Fibroblast of skin of left biceps (primary cell): ENCODE measurements at regions not wholly inside any gene's neighbourhood (a gene's known extent, or its start where the extent isn't known, plus 50 kb on each side); places are given as distances from the start of the nearest gene placed in this dataset.

Experiments used
- DNase-seq, 2 experiments: peaks; one replicate each; pipeline ENCODE4 v3.0.0-alpha.2; 2013; ENCODE audit warnings: low read depth in 2 of 2

DNA sequence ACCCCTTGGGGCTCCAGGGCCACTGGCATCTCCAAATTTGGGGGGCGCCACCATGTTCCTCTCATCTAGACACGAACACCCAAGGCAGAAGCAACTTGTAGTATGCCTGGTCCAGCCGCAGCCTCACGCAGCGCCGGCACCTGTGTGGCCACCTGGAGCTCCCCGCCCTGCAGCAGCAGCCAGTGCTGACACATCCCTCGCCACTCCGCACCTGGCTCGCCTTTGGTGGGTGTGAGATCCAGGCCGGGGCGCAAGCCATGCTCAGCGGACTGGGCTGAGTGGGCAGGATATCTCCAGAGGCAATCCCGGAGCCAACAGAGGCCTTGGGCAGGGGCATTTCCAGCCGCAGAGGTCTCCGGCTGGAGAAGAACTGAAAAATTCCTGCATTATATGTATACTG lies 1563.7 kb downstream of the NCAM2 start:
- no peak for DNase-seq

GRCh38 chr21:22573834-22574233 lies 1575.6 kb downstream of the NCAM2 start:
- no peak for DNase-seq

- DNase-seq, result no peak
These were observed 1577.0 kb downstream of the NCAM2 start for GRCh38 chr21:22575165-22575584.

DNA sequence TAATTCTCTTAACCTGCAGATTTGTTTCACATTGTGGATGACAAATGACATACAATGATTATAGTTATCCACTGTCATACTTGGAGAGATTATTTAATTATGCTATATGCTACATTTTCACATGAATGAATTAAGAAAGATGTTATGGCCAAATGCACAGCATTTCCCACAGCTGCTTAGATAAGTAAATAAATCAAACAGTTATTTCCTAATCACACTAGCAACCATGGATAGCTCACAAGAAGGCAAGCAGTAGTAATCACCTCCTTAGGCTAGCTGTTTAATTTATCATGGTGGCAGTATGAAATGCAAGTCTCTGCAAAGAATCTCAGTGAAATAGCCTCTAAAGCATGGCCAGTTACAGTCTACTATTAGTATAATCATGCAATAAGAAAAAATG lies 1581.5 kb downstream of the NCAM2 start:
- no peak for DNase-seq

GRCh38 chr21:22582026-22582425 lies 1583.8 kb downstream of the NCAM2 start:
- no peak for DNase-seq

GRCh38 chr21:22584308-22584707 lies 1586.1 kb downstream of the NCAM2 start:
- DNase-seq, result no peak

- no peak for DNase-seq
These were observed 1587.3 kb downstream of the NCAM2 start for GRCh38 chr21:22585558-22585957.

- no peak for DNase-seq
These were observed 1599.5 kb downstream of the NCAM2 start for GRCh38 chr21:22597660-22598255.

GRCh38 chr21:22609802-22610201 lies 1611.6 kb downstream of the NCAM2 start:
- no peak for DNase-seq

DNA sequence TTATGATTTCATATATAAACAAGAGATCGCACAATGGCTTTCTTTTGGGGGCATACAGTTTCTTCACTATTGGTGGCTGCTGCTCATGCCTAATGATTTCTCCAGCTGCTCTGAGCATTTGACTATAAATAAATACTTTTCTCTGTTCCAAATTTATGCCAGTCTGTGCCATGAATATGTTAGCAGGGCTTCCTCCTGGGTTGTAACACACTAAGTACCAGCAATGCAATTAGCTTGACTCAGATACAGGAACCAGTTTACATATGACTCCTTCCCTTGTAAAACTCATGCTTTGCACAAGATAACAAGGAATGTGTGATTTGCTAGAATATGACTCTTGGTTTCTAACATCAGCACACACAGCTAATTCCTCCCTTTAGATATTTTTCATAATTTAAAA lies 1629.7 kb downstream of the NCAM2 start:
- no peak for DNase-seq

- no peak for DNase-seq
These were observed 1632.8 kb downstream of the NCAM2 start for GRCh38 chr21:22630953-22631465.

- no peak for DNase-seq
These were observed 1634.0 kb downstream of the NCAM2 start for GRCh38 chr21:22632176-22632575.

DNA sequence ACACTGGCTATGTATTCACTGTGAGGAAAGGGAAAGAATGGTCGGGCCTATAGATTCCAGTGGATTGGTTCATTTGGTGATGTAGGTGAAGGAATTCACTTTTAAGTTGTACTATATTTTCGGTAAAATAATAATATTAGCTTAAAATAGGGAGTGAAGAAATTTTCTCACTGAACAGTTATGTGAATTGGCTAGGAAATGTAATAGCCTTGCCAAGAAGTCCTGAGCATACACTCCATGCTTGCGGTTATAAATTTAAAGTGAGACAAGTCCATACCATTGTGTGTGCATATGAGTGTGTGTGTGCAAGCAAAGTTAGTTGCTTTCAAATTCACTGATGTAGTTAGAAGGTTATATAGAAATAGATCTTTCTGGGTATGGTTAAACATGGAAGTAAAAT lies 1651.0 kb downstream of the NCAM2 start:
- DNase-seq, result no peak

DNA sequence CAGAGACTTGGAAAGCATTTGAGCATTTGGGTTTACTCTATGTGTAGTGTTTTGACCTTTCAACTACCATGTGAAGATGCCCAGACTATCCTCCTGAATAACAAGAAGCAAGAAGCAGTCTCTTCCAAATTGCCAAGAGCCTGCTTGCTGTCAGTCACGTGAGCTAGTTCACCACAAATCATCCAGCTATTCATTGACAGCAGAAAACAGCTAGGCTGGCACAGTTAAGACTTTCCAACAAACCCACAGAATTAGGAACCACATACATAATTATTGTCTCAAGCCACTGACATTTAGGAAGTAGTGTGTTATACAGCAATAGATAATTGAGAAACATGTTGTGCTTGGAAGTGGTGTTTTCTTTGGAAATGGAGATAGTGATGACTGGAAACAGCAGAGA lies 1652.0 kb downstream of the NCAM2 start:
- no peak for DNase-seq

- no peak for DNase-seq
These were observed 1659.6 kb downstream of the NCAM2 start for GRCh38 chr21:22657781-22658180.

DNA sequence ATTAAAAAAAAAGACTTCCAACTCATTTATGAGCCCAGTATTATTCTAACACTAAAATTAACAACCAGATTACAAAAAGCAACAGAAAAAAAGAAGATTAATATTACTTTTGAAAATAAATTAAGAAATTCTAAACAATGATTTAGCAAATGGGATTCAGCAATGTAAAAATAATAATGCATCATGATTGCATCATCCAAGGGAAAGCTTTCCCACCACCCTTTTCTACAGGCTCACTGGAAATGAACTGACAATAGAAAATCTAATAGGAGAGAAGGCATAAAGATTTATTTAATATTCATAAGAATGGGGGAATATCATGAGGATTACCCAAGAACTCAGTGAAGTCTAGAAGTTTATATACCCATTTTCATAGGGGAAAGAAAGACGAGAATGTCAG lies 1671.9 kb downstream of the NCAM2 start:
- no peak for DNase-seq

DNA sequence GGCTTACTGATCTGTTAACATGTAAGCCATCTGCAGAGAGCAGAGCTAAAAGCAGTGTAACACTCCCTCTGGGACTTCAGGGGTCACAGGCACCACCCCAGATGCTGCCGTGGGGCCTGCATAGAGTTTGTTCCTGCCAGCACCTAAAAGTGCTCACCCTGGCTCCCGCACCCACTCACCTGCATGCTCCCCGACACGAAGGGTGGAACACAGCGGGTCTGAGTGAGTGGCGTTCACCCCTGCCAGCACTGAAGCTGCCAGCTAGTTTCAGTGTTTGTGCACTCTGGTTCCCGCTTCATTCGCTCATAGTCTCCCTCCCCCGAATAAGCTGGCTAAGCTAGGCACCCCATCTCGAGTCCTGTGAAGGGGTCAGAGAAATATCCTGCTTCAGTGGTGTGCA lies 1681.0 kb downstream of the NCAM2 start:
- DNase-seq, result no peak

DNA sequence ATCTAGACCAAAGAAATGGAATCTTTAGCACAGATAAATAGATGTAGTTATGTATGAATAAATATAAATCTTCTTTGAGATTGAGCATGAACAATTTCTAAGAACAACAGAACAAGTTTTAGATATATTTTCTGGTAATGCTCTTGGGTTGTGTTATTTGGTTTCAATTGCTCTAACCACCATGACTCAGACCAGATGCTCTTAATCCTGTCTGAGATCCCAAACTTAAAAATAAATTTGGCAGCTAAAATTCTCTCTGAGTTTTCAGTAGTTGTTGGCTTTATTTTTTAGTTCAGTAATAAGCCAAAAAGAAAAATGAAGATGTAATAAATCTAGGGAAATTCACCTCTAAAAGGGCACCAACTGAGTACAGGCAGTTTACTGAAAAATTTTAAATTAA lies 1693.4 kb downstream of the NCAM2 start:
- no peak for DNase-seq

DNA sequence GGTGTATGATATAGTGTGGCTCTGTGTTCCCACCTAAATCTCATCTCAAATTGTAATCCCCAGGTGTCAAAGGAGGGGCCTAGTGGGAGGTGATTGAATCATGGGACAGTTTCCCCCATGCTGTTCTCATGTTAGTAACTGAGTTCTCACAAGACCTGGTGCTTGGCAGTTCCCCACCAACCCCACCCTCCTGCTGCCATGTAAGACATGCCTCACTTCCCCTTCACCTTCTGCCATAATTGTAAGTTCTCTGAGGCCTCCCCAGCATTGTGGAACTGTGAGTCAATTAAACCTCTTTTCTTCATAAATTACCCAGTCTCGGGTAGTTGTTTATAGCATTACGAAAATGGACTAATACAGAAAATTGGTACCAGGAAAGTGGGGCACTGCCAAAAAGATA lies 1705.3 kb downstream of the NCAM2 start:
- DNase-seq, result no peak

DNA sequence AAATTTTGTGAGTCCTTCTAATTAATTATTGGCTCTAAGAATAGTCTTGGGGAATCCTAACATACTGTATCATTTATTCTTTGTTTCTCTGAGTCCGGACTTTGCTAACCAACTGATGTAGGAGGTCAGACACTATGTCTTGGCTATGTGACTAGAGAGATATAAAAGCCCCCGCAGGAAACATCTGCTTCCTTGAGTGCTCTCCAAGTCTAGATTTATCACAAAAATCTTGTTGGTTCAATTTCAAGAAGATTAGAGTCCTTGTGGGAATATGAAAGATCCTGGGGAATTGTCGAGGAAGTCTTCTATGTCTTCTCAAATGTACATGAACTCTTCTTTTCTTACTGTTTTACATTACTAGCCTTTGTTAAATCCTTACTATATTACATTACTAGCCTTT lies 1712.5 kb downstream of the NCAM2 start:
- no peak for DNase-seq

DNA sequence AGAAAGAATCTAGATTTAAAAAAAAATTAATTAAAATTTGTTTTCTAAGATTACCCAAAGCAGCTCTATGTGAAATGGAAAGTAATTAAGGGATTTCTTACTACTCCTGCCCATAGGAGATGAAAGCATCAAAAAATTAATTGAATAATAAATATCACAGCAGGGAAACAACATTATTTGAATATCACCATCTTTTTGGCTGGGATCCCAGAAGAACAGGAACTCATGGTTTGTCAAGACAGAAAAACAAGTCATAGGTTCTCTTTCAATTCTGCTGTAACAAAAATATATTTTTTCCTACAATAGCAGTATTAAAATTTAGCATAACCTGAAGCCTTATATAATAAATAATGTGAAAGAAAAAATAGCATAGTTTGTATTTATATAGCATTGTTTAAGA lies 1713.4 kb downstream of the NCAM2 start:
- DNase-seq, result no peak

DNA sequence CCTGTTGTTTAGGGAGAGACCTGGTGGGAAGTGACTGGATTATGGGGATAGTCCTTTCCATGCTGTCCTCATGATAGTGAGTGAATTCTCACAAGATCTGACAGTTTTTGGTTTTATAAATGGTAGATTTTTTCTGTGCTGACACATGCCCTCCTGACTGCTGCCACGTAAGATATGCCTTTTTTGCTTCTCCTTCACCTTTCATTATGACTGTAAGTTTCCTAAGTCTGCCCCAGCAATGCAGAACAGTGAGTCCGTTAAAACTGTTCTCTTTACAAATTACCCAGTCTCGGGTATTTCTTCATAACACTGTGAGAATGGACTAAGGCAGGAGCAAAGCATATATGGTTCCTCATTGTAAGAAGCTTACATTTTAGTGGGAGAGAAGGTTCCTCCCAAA lies 1727.2 kb downstream of the NCAM2 start:
- DNase-seq, result no peak

DNA sequence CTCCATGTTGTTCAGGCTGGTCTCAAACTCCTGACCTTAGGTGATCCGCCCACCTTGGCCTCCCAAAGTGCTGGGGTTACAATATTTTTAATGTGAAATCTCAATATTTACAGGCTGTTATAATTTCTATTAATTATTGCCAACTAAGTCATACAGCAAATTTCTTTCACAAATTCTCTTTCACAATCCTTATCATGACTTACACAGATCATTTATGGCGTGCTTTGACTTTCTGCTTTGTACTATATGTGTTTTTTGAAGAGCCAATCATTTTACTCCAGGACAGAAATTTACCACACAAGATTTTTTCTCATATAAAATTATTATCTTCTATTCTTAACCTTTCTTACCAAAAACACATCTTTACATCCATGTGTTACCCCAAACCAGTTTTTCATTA lies 1729.9 kb downstream of the NCAM2 start:
- no peak for DNase-seq

- no peak for DNase-seq
These were observed 1744.9 kb downstream of the NCAM2 start for GRCh38 chr21:22743085-22743484.
